H9 (cell line): ENCODE measurements at regions not wholly inside any gene's neighbourhood (a gene's known extent, or its start where the extent isn't known, plus 50 kb on each side); places are given as distances from the start of the nearest gene placed in this dataset.

ENCODE experiments used
- DNase-seq: peaks from one replicate; pipeline ENCODE4 v3.0.0-alpha.2; 2017
- H2AFZ ChIP-seq: one replicate; pipeline ENCODE4 v1.6.1; 2013; ENCODE audit warnings: mild to moderate bottlenecking, low read length, control low read depth, moderate library complexity
- H2AK5ac ChIP-seq: 2 replicates; pipeline ENCODE4 v1.6.1; 2013; ENCODE audit warnings: low read length, control low read depth, mixed read lengths; ENCODE audit not compliant: insufficient read length
- H2BK120ac ChIP-seq: one replicate; pipeline ENCODE4 v1.6.1; 2013; ENCODE audit warnings: low read depth, mild to moderate bottlenecking, low read length, control low read depth, inconsistent platforms; ENCODE audit not compliant: poor library complexity, severe bottlenecking
- H2BK12ac ChIP-seq: 2 replicates; pipeline ENCODE4 v1.6.1; 2013; ENCODE audit warnings: low read length, control low read depth, mixed read lengths, low read depth; ENCODE audit not compliant: insufficient read length
- H2BK15ac ChIP-seq: 2 replicates; pipeline ENCODE4 v1.6.1; 2013; ENCODE audit warnings: low read depth, low read length, control low read depth
- H2BK20ac ChIP-seq: one replicate; pipeline ENCODE4 v1.6.1; 2013; ENCODE audit warnings: low read depth, mild to moderate bottlenecking, low read length, control low read depth, inconsistent platforms; ENCODE audit not compliant: poor library complexity, severe bottlenecking
- H2BK5ac ChIP-seq: 2 replicates; pipeline ENCODE4 v1.6.1; 2013; ENCODE audit warnings: low read length, control low read depth, mixed read lengths; ENCODE audit not compliant: insufficient read length
- H3K14ac ChIP-seq: 2 replicates; pipeline ENCODE4 v1.6.1; 2013; ENCODE audit warnings: low read length, control low read depth; ENCODE audit not compliant: insufficient read depth
- H3K18ac ChIP-seq: 2 replicates; pipeline ENCODE4 v1.6.1; 2013; ENCODE audit warnings: low read depth, mild to moderate bottlenecking, mixed read lengths, low read length, control low read depth; ENCODE audit not compliant: insufficient read length
- H3K23ac ChIP-seq: 2 replicates; pipeline ENCODE4 v1.6.1; 2013; ENCODE audit warnings: low read length, control low read depth, mixed read lengths, low read depth; ENCODE audit not compliant: insufficient read length
- H3K23me2 ChIP-seq: 2 replicates; pipeline ENCODE4 v1.6.1; 2013; ENCODE audit warnings: low read depth, mild to moderate bottlenecking, mixed read lengths, low read length, control low read depth; ENCODE audit not compliant: insufficient read length, poor library complexity, severe bottlenecking
- H3K27ac ChIP-seq: 2 replicates; pipeline ENCODE4 v1.5.1; 2013; ENCODE audit warnings: low read length, control low read depth, mixed read lengths, low read depth; ENCODE audit not compliant: insufficient read length
- H3K27me3 ChIP-seq: 2 replicates; pipeline ENCODE4 v1.6.1; 2013; ENCODE audit warnings: low read length, control low read depth, inconsistent platforms; ENCODE audit not compliant: insufficient read depth
- H3K4ac ChIP-seq: 2 replicates; pipeline ENCODE4 v1.6.1; 2013; ENCODE audit warnings: low read depth, mild to moderate bottlenecking, control low read depth, inconsistent platforms, low read length, moderate library complexity
- H3K4me1 ChIP-seq: 2 replicates; pipeline ENCODE4 v1.6.1; 2013; ENCODE audit warnings: low read length, control low read depth, inconsistent platforms; ENCODE audit not compliant: insufficient read depth
- H3K4me2 ChIP-seq: 2 replicates; pipeline ENCODE4 v1.6.1; 2013; ENCODE audit warnings: low read length, control low read depth, mixed read lengths; ENCODE audit not compliant: insufficient read length, insufficient read depth
- H3K56ac ChIP-seq: 2 replicates; pipeline ENCODE4 v1.6.1; 2013; ENCODE audit warnings: low read depth, mild to moderate bottlenecking, mixed read lengths, low read length, control low read depth; ENCODE audit not compliant: insufficient read length
- H3K79me1 ChIP-seq: 2 replicates; pipeline ENCODE4 v1.6.1; 2013; ENCODE audit warnings: low read depth, mild to moderate bottlenecking, moderate library complexity, low read length, control low read depth, inconsistent platforms; ENCODE audit not compliant: insufficient read depth, poor library complexity, severe bottlenecking
- H3K79me2 ChIP-seq: 2 replicates; pipeline ENCODE4 v1.6.1; 2013; ENCODE audit warnings: low read length, control low read depth, inconsistent platforms; ENCODE audit not compliant: insufficient read depth
- H3K9ac ChIP-seq: 2 replicates; pipeline ENCODE4 v1.6.1; 2013; ENCODE audit warnings: low read length, control low read depth, mixed read lengths; ENCODE audit not compliant: insufficient read length; ENCODE audit errors: extremely low read depth
- H3K9me3 ChIP-seq: one replicate; pipeline ENCODE4 v1.6.1; 2013; ENCODE audit warnings: low read depth, low read length, inconsistent platforms; ENCODE audit not compliant: control insufficient read depth
- H3T11ph ChIP-seq: one replicate; pipeline ENCODE4 v1.6.1; 2013; ENCODE audit warnings: mild to moderate bottlenecking, low read length, control low read depth, inconsistent platforms
- H4K20me1 ChIP-seq: one replicate; pipeline ENCODE4 v1.6.1; 2013; ENCODE audit not compliant: control insufficient read depth, insufficient read length, insufficient read depth
- H4K5ac ChIP-seq: 2 replicates; pipeline ENCODE4 v1.6.1; 2013; ENCODE audit warnings: low read depth, mild to moderate bottlenecking, mixed read lengths, low read length, control low read depth; ENCODE audit not compliant: insufficient read length
- H4K8ac ChIP-seq: replicated peaks from 2 replicates; pipeline ENCODE4 v1.6.1; 2013; ENCODE audit warnings: low read length, control low read depth, mixed read lengths, low read depth; ENCODE audit not compliant: insufficient read length
- H4K91ac ChIP-seq: 2 replicates; pipeline ENCODE4 v1.6.1; 2013; ENCODE audit warnings: low read depth, mild to moderate bottlenecking, moderate library complexity, mixed read lengths, low read length, control low read depth; ENCODE audit not compliant: insufficient read length
- H3K27ac Mint-ChIP-seq, 3 experiments: 2 replicates in 2 of 3; 3 replicates in 1 of 3; pipeline ENCODE4 v1.8.0; 2020 to 2021; ENCODE audit warnings: mixed read lengths in 3 of 3, mild to moderate bottlenecking in 1 of 3, moderate library complexity in 1 of 3
- H3K27me3 Mint-ChIP-seq: 2 replicates; pipeline ENCODE4 v1.8.0; 2021; ENCODE audit warnings: low read depth, mild to moderate bottlenecking, moderate library complexity, mixed read lengths
- H3K36me3 Mint-ChIP-seq, 3 experiments: 2 replicates in 2 of 3; 3 replicates in 1 of 3; pipeline ENCODE4 v1.8.0; 2020 to 2021; ENCODE audit warnings: low read depth in 3 of 3, mixed read lengths in 3 of 3; ENCODE audit not compliant: insufficient read depth in 1 of 3
- H3K4me1 Mint-ChIP-seq, 2 experiments: 2 replicates each; pipeline ENCODE4 v1.8.0; 2020; ENCODE audit warnings: mixed read lengths in 2 of 2
- H3K4me3 Mint-ChIP-seq, 2 experiments: 2 replicates in 1 of 2; 3 replicates in 1 of 2; pipeline ENCODE4 v1.8.0; 2020 to 2021; ENCODE audit warnings: mild to moderate bottlenecking in 2 of 2, mixed read lengths in 2 of 2, moderate library complexity in 1 of 2
- H3K9me3 Mint-ChIP-seq, 2 experiments: 2 replicates in 1 of 2; 3 replicates in 1 of 2; pipeline ENCODE4 v1.8.0; 2020; ENCODE audit warnings: mild to moderate bottlenecking in 2 of 2, mixed read lengths in 2 of 2, moderate library complexity in 1 of 2
- WGBS: extraction: QIAGEN DNeasy Blood & Tissue Kit; methylation state at CpG from one replicate; pipeline ENCODE4 v1.1.7; 2013; ENCODE audit warnings: missing lambda C conversion rate, low lambda C conversion rate, mixed read lengths; ENCODE audit not compliant: insufficient read length; ENCODE audit errors: extremely low coverage; 5-methylcytosine and 5-hydroxymethylcytosine counted together
- TF ChIP-seq, protein P1 (sequence below): fragments of 200-600 bp; sonication (generic); conservative IDR thresholded peaks from 3 replicates; pipeline ENCODE4 v1.8.0; 2021; ENCODE audit warnings: antibody characterized with exemption, mild to moderate bottlenecking

GRCh38 chr10:30528429-30528786 is 94.4 kb downstream of the MAP3K8 start:
- no peaks in the 10 kb centered on the region for H3K79me2 ChIP-seq
- Mint-ChIP-seq H3K9me3 (no peaks in the 10 kb centered on the region; a peak in 2 of 5 replicates), H3K36me3 (no peaks in the 10 kb centered on the region), H3K4me1 (peaks cover 22 to 23% of the 10 kb centered on the region in 2 experiments), H3K27ac (no peak overlapping the region), H3K4me3 (no peak overlapping the region), H3K27me3 (peaks cover 11% of the 10 kb centered on the region)
- no peak overlapping the region for H2AK5ac ChIP-seq
- no peak overlapping the region for H3T11ph ChIP-seq
- H3K23ac ChIP-seq, result no peak overlapping the region
- no peak overlapping the region for H2AFZ ChIP-seq
- H4K5ac ChIP-seq, result no peak overlapping the region
- no peaks in the 10 kb centered on the region for H3K79me1 ChIP-seq
- no peaks in the 10 kb centered on the region for H3K9me3 ChIP-seq
- H3K18ac ChIP-seq, result no peak overlapping the region
- WGBS, result no CpG with 5 or more reads among the region's 6 CpGs
- no peaks in the 10 kb centered on the region for H3K27me3 ChIP-seq
- H2BK20ac ChIP-seq, result no peak overlapping the region
- H3K14ac ChIP-seq, result no peak overlapping the region
- no peak overlapping the region for H4K8ac ChIP-seq
- H3K4me1 ChIP-seq, result 0 out of 2 replicates have a peak, but pooled peaks cover 2% of the 10 kb centered on the region
- no peak overlapping the region for H2BK12ac ChIP-seq
- no peak overlapping the region for H3K9ac ChIP-seq
- H4K20me1 ChIP-seq, result no peaks in the 10 kb centered on the region
- no peak overlapping the region for H4K91ac ChIP-seq
- no peak overlapping the region for H3K56ac ChIP-seq
- H2BK120ac ChIP-seq, result no peak overlapping the region
- TF ChIP-seq, protein P1, sequence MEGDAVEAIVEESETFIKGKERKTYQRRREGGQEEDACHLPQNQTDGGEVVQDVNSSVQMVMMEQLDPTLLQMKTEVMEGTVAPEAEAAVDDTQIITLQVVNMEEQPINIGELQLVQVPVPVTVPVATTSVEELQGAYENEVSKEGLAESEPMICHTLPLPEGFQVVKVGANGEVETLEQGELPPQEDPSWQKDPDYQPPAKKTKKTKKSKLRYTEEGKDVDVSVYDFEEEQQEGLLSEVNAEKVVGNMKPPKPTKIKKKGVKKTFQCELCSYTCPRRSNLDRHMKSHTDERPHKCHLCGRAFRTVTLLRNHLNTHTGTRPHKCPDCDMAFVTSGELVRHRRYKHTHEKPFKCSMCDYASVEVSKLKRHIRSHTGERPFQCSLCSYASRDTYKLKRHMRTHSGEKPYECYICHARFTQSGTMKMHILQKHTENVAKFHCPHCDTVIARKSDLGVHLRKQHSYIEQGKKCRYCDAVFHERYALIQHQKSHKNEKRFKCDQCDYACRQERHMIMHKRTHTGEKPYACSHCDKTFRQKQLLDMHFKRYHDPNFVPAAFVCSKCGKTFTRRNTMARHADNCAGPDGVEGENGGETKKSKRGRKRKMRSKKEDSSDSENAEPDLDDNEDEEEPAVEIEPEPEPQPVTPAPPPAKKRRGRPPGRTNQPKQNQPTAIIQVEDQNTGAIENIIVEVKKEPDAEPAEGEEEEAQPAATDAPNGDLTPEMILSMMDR, result no peak
- H2BK5ac ChIP-seq, result no peak overlapping the region
- no peak overlapping the region for H3K27ac ChIP-seq
- no peak overlapping the region for H3K4me2 ChIP-seq
- H3K4ac ChIP-seq, result no peak overlapping the region
- no peaks in the 10 kb centered on the region for H3K23me2 ChIP-seq
- no peak overlapping the region for H2BK15ac ChIP-seq
- no peak for DNase-seq
